ENCODE measurements at regions not wholly inside any gene's neighbourhood (a gene's known extent, or its start where the extent isn't known, plus 50 kb on each side); places are given as distances from the start of the nearest gene placed in this dataset.

DNA sequence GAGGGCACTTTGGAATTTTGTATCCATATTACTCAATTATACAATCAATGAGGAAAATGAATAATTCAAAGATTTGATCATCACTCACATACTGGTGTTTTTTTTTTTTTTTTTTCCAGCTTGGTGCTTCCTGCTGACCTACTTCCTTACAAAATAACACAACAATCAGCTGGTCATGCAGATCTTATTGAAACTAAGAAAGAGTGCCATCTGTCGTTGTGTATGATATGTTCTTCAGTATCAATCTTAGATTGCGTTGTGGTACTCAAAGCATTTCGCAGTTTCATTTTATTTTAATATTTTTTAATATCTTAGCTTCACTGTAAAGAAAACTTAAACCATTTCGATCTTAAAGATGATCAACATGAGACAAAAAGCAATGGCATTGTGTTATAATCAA, 155.6 kb downstream of the OGFRL1 start:
- H3K79me2 ChIP-seq (ENCODE audit: insufficient read depth, low read length) = no peaks in the 10 kb centered on the region
- TF ChIP-seq, protein P1, sequence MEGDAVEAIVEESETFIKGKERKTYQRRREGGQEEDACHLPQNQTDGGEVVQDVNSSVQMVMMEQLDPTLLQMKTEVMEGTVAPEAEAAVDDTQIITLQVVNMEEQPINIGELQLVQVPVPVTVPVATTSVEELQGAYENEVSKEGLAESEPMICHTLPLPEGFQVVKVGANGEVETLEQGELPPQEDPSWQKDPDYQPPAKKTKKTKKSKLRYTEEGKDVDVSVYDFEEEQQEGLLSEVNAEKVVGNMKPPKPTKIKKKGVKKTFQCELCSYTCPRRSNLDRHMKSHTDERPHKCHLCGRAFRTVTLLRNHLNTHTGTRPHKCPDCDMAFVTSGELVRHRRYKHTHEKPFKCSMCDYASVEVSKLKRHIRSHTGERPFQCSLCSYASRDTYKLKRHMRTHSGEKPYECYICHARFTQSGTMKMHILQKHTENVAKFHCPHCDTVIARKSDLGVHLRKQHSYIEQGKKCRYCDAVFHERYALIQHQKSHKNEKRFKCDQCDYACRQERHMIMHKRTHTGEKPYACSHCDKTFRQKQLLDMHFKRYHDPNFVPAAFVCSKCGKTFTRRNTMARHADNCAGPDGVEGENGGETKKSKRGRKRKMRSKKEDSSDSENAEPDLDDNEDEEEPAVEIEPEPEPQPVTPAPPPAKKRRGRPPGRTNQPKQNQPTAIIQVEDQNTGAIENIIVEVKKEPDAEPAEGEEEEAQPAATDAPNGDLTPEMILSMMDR (IDR thresholded peaks at IDR 0.05) = no peak
- no peak overlapping the region for H3K9ac ChIP-seq (ENCODE audit: insufficient read depth, low read length, poor library complexity, severe bottlenecking)
- no peaks in the 10 kb centered on the region for H4K20me1 ChIP-seq (ENCODE audit: insufficient read depth, low read length)
- H3K4me2 ChIP-seq (replicated peaks; ENCODE audit: extremely low read depth, low read length, poor library complexity, severe bottlenecking) = no peak overlapping the region
- no peaks in the 10 kb centered on the region for H3K36me3 ChIP-seq (replicated peaks in 1 of 2; ENCODE audit: control insufficient read depth in 1 of 2, insufficient read depth in 2 of 2, low read length in 2 of 2)
- no peak for DNase-seq
- H3K4me1 ChIP-seq (ENCODE audit: control insufficient read depth in 1 of 2, insufficient read depth in 2 of 2, low read length in 2 of 2) = no peaks in the 10 kb centered on the region
- Mint-ChIP-seq H3K27ac (no peak overlapping the region), H3K4me1 (no peaks in the 10 kb centered on the region), H3K27me3 (ENCODE audit: low read depth in 3 of 3) (peaks cover 0 to 3% (median 0%) of the 10 kb centered on the region in 3 donors), H3K36me3 (no peaks in the 10 kb centered on the region), H3K4me3 (no peak overlapping the region), H3K9me3 (peaks cover 4 to 14% (median 9%) of the 10 kb centered on the region in 7 donors)
- 100% methylated on average over 1 of the region's 4 CpGs for WGBS (ENCODE audit: insufficient coverage)
- H2AFZ ChIP-seq (ENCODE audit: insufficient read depth, low read depth, low read length, poor library complexity, severe bottlenecking) = no peak overlapping the region
- no peak overlapping the region for H3K4me3 ChIP-seq (replicated peaks in 1 of 3; ENCODE audit: low read depth in 2 of 3, low read length in 3 of 3)
- no peaks in the 10 kb centered on the region for H3K27me3 ChIP-seq (ENCODE audit: control insufficient read depth in 2 of 2, insufficient read depth in 2 of 2, low read length in 2 of 2)
- H3K27ac ChIP-seq (ENCODE audit: low read depth in 1 of 2, low read length in 2 of 2) = no peak overlapping the region
- H3K9me3 ChIP-seq (replicated peaks in 1 of 2; ENCODE audit: control insufficient read depth in 1 of 2, insufficient read depth in 1 of 2, low read length in 2 of 2) = peaks cover 4 to 5% of the 10 kb centered on the region in 2 donors
- intact Hi-C loops (cut with micrococcal nuclease) = no loop called here

DNA sequence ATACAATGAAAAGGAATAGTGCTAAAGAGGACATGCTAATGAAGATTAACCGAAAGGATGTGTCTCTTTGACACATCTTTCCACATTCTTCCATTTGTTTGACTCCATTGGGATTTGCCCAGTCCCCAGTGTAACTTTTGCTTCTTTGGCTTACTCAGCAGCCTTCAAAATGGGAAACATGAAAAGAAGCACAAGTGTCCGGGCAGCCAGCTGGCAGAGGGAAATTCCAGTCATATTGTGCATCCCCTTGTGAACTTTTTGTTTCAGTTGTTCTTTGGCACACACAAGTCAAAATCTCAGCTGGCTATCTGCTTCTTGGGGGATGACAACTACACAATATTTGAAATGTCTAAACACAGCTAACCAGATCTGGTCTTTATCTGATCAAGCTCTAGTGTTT, 157.4 kb downstream of the OGFRL1 start:
- H2AFZ ChIP-seq (ENCODE audit: insufficient read depth, low read depth, low read length, poor library complexity, severe bottlenecking) = no peak overlapping the region
- no peak overlapping the region for H3K27ac Mint-ChIP-seq
- H3K4me3 Mint-ChIP-seq = no peak overlapping the region

More for the DNA sequence above, 157.4 kb downstream of the OGFRL1 start:
- peaks cover 0 to 4% (median 2%) of the 10 kb centered on the region in 7 donors for H3K9me3 Mint-ChIP-seq
- no peaks in the 10 kb centered on the region for H3K4me1 ChIP-seq (ENCODE audit: control insufficient read depth in 1 of 2, insufficient read depth in 2 of 2, low read length in 2 of 2)
- H3K27me3 ChIP-seq (ENCODE audit: control insufficient read depth in 2 of 2, insufficient read depth in 2 of 2, low read length in 2 of 2) = no peaks in the 10 kb centered on the region
- 92% methylated on average over 1 of the region's 2 CpGs for WGBS (ENCODE audit: insufficient coverage)
- TF ChIP-seq, protein P1 (IDR thresholded peaks at IDR 0.05) = no peak
- H3K27ac ChIP-seq (ENCODE audit: low read depth in 1 of 2, low read length in 2 of 2) = no peak overlapping the region
- no peaks in the 10 kb centered on the region for H3K79me2 ChIP-seq (ENCODE audit: insufficient read depth, low read length)
- intact Hi-C loops (cut with micrococcal nuclease) = no loop called here
- H3K27me3 Mint-ChIP-seq (ENCODE audit: low read depth in 3 of 3) = peaks cover 0 to 4% (median 0%) of the 10 kb centered on the region in 3 donors
- H3K36me3 ChIP-seq (replicated peaks in 1 of 2; ENCODE audit: control insufficient read depth in 1 of 2, insufficient read depth in 2 of 2, low read length in 2 of 2) = no peaks in the 10 kb centered on the region
- no peaks in the 10 kb centered on the region for H3K36me3 Mint-ChIP-seq
- peaks cover 0 to 6% of the 10 kb centered on the region in 2 donors for H3K9me3 ChIP-seq (replicated peaks in 1 of 2; ENCODE audit: control insufficient read depth in 1 of 2, insufficient read depth in 1 of 2, low read length in 2 of 2)
- H3K9ac ChIP-seq (ENCODE audit: insufficient read depth, low read length, poor library complexity, severe bottlenecking) = no peak overlapping the region
- no peaks in the 10 kb centered on the region for H4K20me1 ChIP-seq (ENCODE audit: insufficient read depth, low read length)
- no peaks in the 10 kb centered on the region for H3K4me1 Mint-ChIP-seq
- H3K4me2 ChIP-seq (replicated peaks; ENCODE audit: extremely low read depth, low read length, poor library complexity, severe bottlenecking) = no peak overlapping the region
- H3K4me3 ChIP-seq (replicated peaks in 1 of 3; ENCODE audit: low read depth in 2 of 3, low read length in 3 of 3) = no peak overlapping the region
- DNase-seq = no peak

All from CD14-positive monocyte (primary cell).